ENCODE measurements at regions not wholly inside any gene's neighbourhood (a gene's known extent, or its start where the extent isn't known, plus 50 kb on each side); places are given as distances from the start of the nearest gene placed in this dataset.

GRCh38 chr10:33419311-33419710 lies 84.8 kb upstream of the NRP1 start:
- H3K36me3 ChIP-seq = no peaks in the 10 kb centered on the region
- H3K27ac ChIP-seq = no peak overlapping the region
- peaks cover 13% of the 10 kb centered on the region for H3K4me1 ChIP-seq (replicated peaks)
- no peak overlapping the region for H3K4me3 ChIP-seq
- H3K27me3 ChIP-seq (replicated peaks) = no peaks in the 10 kb centered on the region
- DNase-seq (ENCODE audit: low read depth in 1 of 2, low spot score in 2 of 2) = no peak
- H3K9me3 ChIP-seq (replicated peaks) = no peaks in the 10 kb centered on the region; the same call in 1 of the 2 replicates

GRCh38 chr10:33418301-33418700 lies 83.8 kb upstream of the NRP1 start:
- H3K4me3 ChIP-seq = no peak overlapping the region
- H3K27me3 ChIP-seq (replicated peaks) = no peaks in the 10 kb centered on the region
- no peak for DNase-seq (ENCODE audit: low read depth in 1 of 2, low spot score in 2 of 2)
- H3K9me3 ChIP-seq (replicated peaks) = no peaks in the 10 kb centered on the region; the same call in 1 of the 2 replicates
- H3K4me1 ChIP-seq (replicated peaks) = peaks cover 13% of the 10 kb centered on the region
- no peak overlapping the region for H3K27ac ChIP-seq
- H3K36me3 ChIP-seq = no peaks in the 10 kb centered on the region

- Histone ChIP-seq H3K27ac (no peak overlapping the region), H3K27me3 (replicated peaks) (no peaks in the 10 kb centered on the region), H3K9me3 (replicated peaks) (no peaks in the 10 kb centered on the region; the same call in 1 of the 2 replicates), H3K4me3 (no peak overlapping the region), H3K4me1 (replicated peaks) (peaks cover 19% of the 10 kb centered on the region), H3K36me3 (no peaks in the 10 kb centered on the region)
- no peak for DNase-seq (ENCODE audit: low read depth in 1 of 2, low spot score in 2 of 2)
Measured at GRCh38 chr10:33416691-33417090, 82.2 kb upstream of the NRP1 start.

GRCh38 chr10:33416209-33416608 lies 81.7 kb upstream of the NRP1 start:
- no peaks in the 10 kb centered on the region; the same call in 1 of the 2 replicates for H3K9me3 ChIP-seq (replicated peaks)

GRCh38 chr10:33414841-33415240 lies 80.4 kb upstream of the NRP1 start:
- no peak overlapping the region for H3K27ac ChIP-seq
- DNase-seq (ENCODE audit: low read depth in 1 of 2, low spot score in 2 of 2) = peak in 1 of 2 experiments; percentile 22
- no peaks in the 10 kb centered on the region; the same call in 1 of the 2 replicates for H3K9me3 ChIP-seq (replicated peaks)
- H3K4me1 ChIP-seq (replicated peaks) = peaks cover 11% of the 10 kb centered on the region
- H3K36me3 ChIP-seq = no peaks in the 10 kb centered on the region
- no peak overlapping the region for H3K4me3 ChIP-seq
- H3K27me3 ChIP-seq (replicated peaks) = no peaks in the 10 kb centered on the region

More at GRCh38 chr10:33416209-33416608, 81.7 kb upstream of the NRP1 start:
- no peak for DNase-seq (ENCODE audit: low read depth in 1 of 2, low spot score in 2 of 2)
- Histone ChIP-seq H3K27me3 (replicated peaks) (no peaks in the 10 kb centered on the region), H3K4me3 (no peak overlapping the region), H3K36me3 (no peaks in the 10 kb centered on the region), H3K27ac (no peak overlapping the region), H3K4me1 (replicated peaks) (peaks cover 14% of the 10 kb centered on the region)

GRCh38 chr10:33412653-33413361 lies 78.3 kb upstream of the NRP1 start:
- peak in 1 of 2 experiments; percentile 35 for DNase-seq (ENCODE audit: low read depth in 1 of 2, low spot score in 2 of 2)
- no peaks in the 10 kb centered on the region; the same call in 1 of the 2 replicates for H3K9me3 ChIP-seq (replicated peaks)
- H3K36me3 ChIP-seq = no peaks in the 10 kb centered on the region
- H3K4me3 ChIP-seq = no peak overlapping the region
- H3K27ac ChIP-seq = no peak overlapping the region
- H3K27me3 ChIP-seq (replicated peaks) = no peaks in the 10 kb centered on the region
- peaks cover 11% of the 10 kb centered on the region for H3K4me1 ChIP-seq (replicated peaks)

GRCh38 chr10:33412241-33412640 lies 77.8 kb upstream of the NRP1 start:
- H3K27me3 ChIP-seq (replicated peaks) = no peaks in the 10 kb centered on the region
- no peaks in the 10 kb centered on the region for H3K36me3 ChIP-seq
- no peak for DNase-seq (ENCODE audit: low read depth in 1 of 2, low spot score in 2 of 2)
- H3K4me3 ChIP-seq = no peak overlapping the region
- H3K4me1 ChIP-seq (replicated peaks) = peaks cover 11% of the 10 kb centered on the region
- no peak overlapping the region for H3K27ac ChIP-seq
- no peaks in the 10 kb centered on the region; the same call in 1 of the 2 replicates for H3K9me3 ChIP-seq (replicated peaks)

GRCh38 chr10:33410860-33411234 lies 76.4 kb upstream of the NRP1 start:
- H3K4me3 ChIP-seq = no peak overlapping the region

GRCh38 chr10:33410096-33410859 lies 75.8 kb upstream of the NRP1 start:
- Histone ChIP-seq H3K36me3 (no peaks in the 10 kb centered on the region), H3K27ac (no peak overlapping the region), H3K4me3 (no peak overlapping the region), H3K27me3 (replicated peaks) (no peaks in the 10 kb centered on the region), H3K4me1 (replicated peaks) (peaks cover 11% of the 10 kb centered on the region), H3K9me3 (replicated peaks) (no peaks in the 10 kb centered on the region; the same call in 1 of the 2 replicates)
- no peak for DNase-seq (ENCODE audit: low read depth in 1 of 2, low spot score in 2 of 2)

More at GRCh38 chr10:33410860-33411234, 76.4 kb upstream of the NRP1 start:
- H3K27ac ChIP-seq = no peak overlapping the region
- peaks cover 11% of the 10 kb centered on the region for H3K4me1 ChIP-seq (replicated peaks)
- H3K27me3 ChIP-seq (replicated peaks) = no peaks in the 10 kb centered on the region
- DNase-seq (ENCODE audit: low read depth in 1 of 2, low spot score in 2 of 2) = no peak
- no peaks in the 10 kb centered on the region; the same call in 1 of the 2 replicates for H3K9me3 ChIP-seq (replicated peaks)
- H3K36me3 ChIP-seq = no peaks in the 10 kb centered on the region

GRCh38 chr10:33406596-33406995 lies 72.1 kb upstream of the NRP1 start:
- Histone ChIP-seq H3K9me3 (replicated peaks) (no peaks in the 10 kb centered on the region), H3K27ac (no peak overlapping the region), H3K4me1 (replicated peaks) (no peaks in the 10 kb centered on the region), H3K4me3 (no peak overlapping the region), H3K36me3 (no peaks in the 10 kb centered on the region), H3K27me3 (replicated peaks) (no peaks in the 10 kb centered on the region)
- no peak for DNase-seq (ENCODE audit: low read depth in 1 of 2, low spot score in 2 of 2)

GRCh38 chr10:33402220-33403073 lies 68.0 kb upstream of the NRP1 start:
- no peak for DNase-seq (ENCODE audit: low read depth in 1 of 2, low spot score in 2 of 2)
- Histone ChIP-seq H3K27me3 (replicated peaks) (no peaks in the 10 kb centered on the region), H3K4me1 (replicated peaks) (no peaks in the 10 kb centered on the region), H3K36me3 (no peaks in the 10 kb centered on the region), H3K27ac (no peak overlapping the region), H3K9me3 (replicated peaks) (0 out of 2 replicates have a peak, but pooled peaks cover 3% of the 10 kb centered on the region), H3K4me3 (no peak overlapping the region)

GRCh38 chr10:33401300-33401699 lies 66.8 kb upstream of the NRP1 start:
- no peak overlapping the region for H3K27ac ChIP-seq
- H3K4me3 ChIP-seq = no peak overlapping the region
- no peaks in the 10 kb centered on the region for H3K27me3 ChIP-seq (replicated peaks)
- no peaks in the 10 kb centered on the region for H3K36me3 ChIP-seq
- H3K9me3 ChIP-seq (replicated peaks) = peaks cover 8% of the 10 kb centered on the region
- DNase-seq (ENCODE audit: low read depth in 1 of 2, low spot score in 2 of 2) = no peak
- no peaks in the 10 kb centered on the region for H3K4me1 ChIP-seq (replicated peaks)

GRCh38 chr10:33398796-33399195 lies 64.3 kb upstream of the NRP1 start:
- H3K4me1 ChIP-seq (replicated peaks) = no peaks in the 10 kb centered on the region
- no peak overlapping the region for H3K27ac ChIP-seq

More at GRCh38 chr10:33398796-33399195, 64.3 kb upstream of the NRP1 start:
- peaks cover 8% of the 10 kb centered on the region for H3K9me3 ChIP-seq (replicated peaks)
- DNase-seq (ENCODE audit: low read depth in 1 of 2, low spot score in 2 of 2) = no peak
- no peak overlapping the region for H3K4me3 ChIP-seq
- H3K27me3 ChIP-seq (replicated peaks) = no peaks in the 10 kb centered on the region
- H3K36me3 ChIP-seq = no peaks in the 10 kb centered on the region

Data from SJSA1 (cell line).